Neural progenitor cell (in vitro differentiated cells): ENCODE measurements at regions not wholly inside any gene's neighbourhood (a gene's known extent, or its start where the extent isn't known, plus 50 kb on each side); places are given as distances from the start of the nearest gene placed in this dataset.
A peak's percentile ranks its signal among the peaks of the same experiment; 100 is the strongest.

Experiments used
- DNase-seq: peaks from one replicate; pipeline ENCODE4 v3.0.0-alpha.2; 2016; ENCODE audit warnings: low spot score
- H2AFZ ChIP-seq: fragments of 200-600 bp; sonication (generic); replicated peaks from 2 replicates; pipeline ENCODE4 v1.6.1; 2016; ENCODE audit warnings: antibody characterized with exemption
- H3F3A ChIP-seq: fragments of 200-600 bp; sonication (generic); 2 replicates; pipeline ENCODE4 v1.6.1; 2016; ENCODE audit warnings: antibody characterized with exemption, low read depth
- H3K27ac ChIP-seq: fragments of 200-600 bp; sonication (generic); 2 replicates; pipeline ENCODE4 v1.5.1; 2016; ENCODE audit warnings: mild to moderate bottlenecking
- H3K27me3 ChIP-seq: fragments of 200-600 bp; sonication (generic); 2 replicates; pipeline ENCODE4 v1.6.1; 2016; ENCODE audit warnings: mild to moderate bottlenecking, moderate library complexity
- H3K36me3 ChIP-seq: fragments of 200-600 bp; sonication (generic); 2 replicates; pipeline ENCODE4 v1.5.1; 2016
- H3K4me1 ChIP-seq: fragments of 200-600 bp; sonication (generic); 2 replicates; pipeline ENCODE4 v1.6.1; 2016; ENCODE audit warnings: mixed run types
- H3K4me2 ChIP-seq: fragments of 200-600 bp; sonication (generic); 2 replicates; pipeline ENCODE4 v1.6.1; 2016
- H3K4me3 ChIP-seq: fragments of 200-600 bp; sonication (generic); 2 replicates; pipeline ENCODE4 v1.5.1; 2016
- H3K79me2 ChIP-seq: fragments of 200-600 bp; sonication (generic); 2 replicates; pipeline ENCODE4 v1.6.1; 2016; ENCODE audit warnings: low read depth
- H3K9ac ChIP-seq: fragments of 200-600 bp; sonication (generic); 2 replicates; pipeline ENCODE4 v1.6.1; 2016
- H3K9me3 ChIP-seq: fragments of 200-600 bp; sonication (generic); 2 replicates; pipeline ENCODE4 v1.5.1; 2016; ENCODE audit warnings: low read depth
- H4K20me1 ChIP-seq: fragments of 200-600 bp; sonication (generic); 2 replicates; pipeline ENCODE4 v1.6.1; 2016; ENCODE audit warnings: low read depth
- H3K27ac Mint-ChIP-seq: 3 replicates; pipeline ENCODE4 v1.8.0; 2021; ENCODE audit warnings: mixed read lengths
- H3K27me3 Mint-ChIP-seq: 2 replicates; pipeline ENCODE4 v1.8.0; 2022; ENCODE audit warnings: low read depth, mild to moderate bottlenecking, inconsistent platforms, moderate library complexity, mixed read lengths; ENCODE audit not compliant: insufficient read depth
- H3K36me3 Mint-ChIP-seq: 3 replicates; pipeline ENCODE4 v1.8.0; 2021; ENCODE audit warnings: mixed read lengths
- H3K4me1 Mint-ChIP-seq: 3 replicates; pipeline ENCODE4 v1.8.0; 2021; ENCODE audit warnings: mixed read lengths
- H3K4me3 Mint-ChIP-seq: 3 replicates; pipeline ENCODE4 v1.8.0; 2021; ENCODE audit warnings: mild to moderate bottlenecking, moderate library complexity, mixed read lengths
- H3K9me3 Mint-ChIP-seq: 3 replicates; pipeline ENCODE4 v1.8.0; 2020; ENCODE audit warnings: mixed read lengths
- EZH2 ChIP-seq: fragments of 200-600 bp; sonication (generic); IDR thresholded peaks from 2 replicates; pipeline ENCODE4 v1.6.1; 2017; ENCODE audit warnings: antibody characterized with exemption, mild to moderate bottlenecking, moderate library complexity
- EZH2phosphoT487 ChIP-seq: fragments of 200-600 bp; sonication (generic); IDR thresholded peaks from 2 replicates; pipeline ENCODE4 v1.6.1; 2017; ENCODE audit warnings: antibody characterized with exemption
- TF ChIP-seq, protein P1 (sequence below): fragments of 200-600 bp; sonication (generic); IDR thresholded peaks from 2 replicates; pipeline ENCODE4 v1.5.1; 2017; ENCODE audit warnings: antibody characterized with exemption, mild to moderate bottlenecking

DNA sequence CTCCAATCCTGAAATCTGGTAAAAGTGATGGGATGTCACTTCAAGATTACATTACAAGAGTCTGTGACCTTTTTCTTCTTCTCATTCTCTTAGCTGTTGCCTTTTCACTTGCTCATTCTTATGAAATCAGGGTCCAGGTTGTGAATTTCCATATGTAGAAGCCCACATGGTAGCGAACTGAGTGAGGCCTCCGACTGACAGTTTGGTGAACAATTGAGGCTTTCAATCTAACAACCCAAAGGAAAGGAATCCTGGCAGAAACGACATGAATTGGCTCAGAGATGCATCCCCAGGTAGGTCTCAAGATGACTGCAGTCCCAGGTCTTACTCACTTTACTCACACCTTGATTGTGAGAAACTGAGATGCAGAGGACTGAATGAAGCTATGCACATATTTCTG, 203.4 kb upstream of the FAT4 start:
- Histone ChIP-seq H3K36me3 (no peaks in the 10 kb centered on the region), H3K79me2 (no peaks in the 10 kb centered on the region), H3F3A (no peaks in the 10 kb centered on the region), H3K4me1 (peaks cover 4% of the 10 kb centered on the region), H3K27me3 (no peaks in the 10 kb centered on the region), H3K9me3 (no peaks in the 10 kb centered on the region), H3K4me3 (no peak overlapping the region), H2AFZ (peak overlapping the region; percentile 9), H3K9ac (no peak overlapping the region), H3K4me2 (no peak overlapping the region), H3K27ac (no peak overlapping the region), H4K20me1 (no peaks in the 10 kb centered on the region)
- Mint-ChIP-seq H3K27ac (no peak overlapping the region), H3K4me3 (no peak overlapping the region), H3K9me3 (no peaks in the 10 kb centered on the region), H3K27me3 (no peaks in the 10 kb centered on the region), H3K4me1 (peaks cover 4% of the 10 kb centered on the region), H3K36me3 (no peaks in the 10 kb centered on the region)
- TF ChIP-seq, protein P1, sequence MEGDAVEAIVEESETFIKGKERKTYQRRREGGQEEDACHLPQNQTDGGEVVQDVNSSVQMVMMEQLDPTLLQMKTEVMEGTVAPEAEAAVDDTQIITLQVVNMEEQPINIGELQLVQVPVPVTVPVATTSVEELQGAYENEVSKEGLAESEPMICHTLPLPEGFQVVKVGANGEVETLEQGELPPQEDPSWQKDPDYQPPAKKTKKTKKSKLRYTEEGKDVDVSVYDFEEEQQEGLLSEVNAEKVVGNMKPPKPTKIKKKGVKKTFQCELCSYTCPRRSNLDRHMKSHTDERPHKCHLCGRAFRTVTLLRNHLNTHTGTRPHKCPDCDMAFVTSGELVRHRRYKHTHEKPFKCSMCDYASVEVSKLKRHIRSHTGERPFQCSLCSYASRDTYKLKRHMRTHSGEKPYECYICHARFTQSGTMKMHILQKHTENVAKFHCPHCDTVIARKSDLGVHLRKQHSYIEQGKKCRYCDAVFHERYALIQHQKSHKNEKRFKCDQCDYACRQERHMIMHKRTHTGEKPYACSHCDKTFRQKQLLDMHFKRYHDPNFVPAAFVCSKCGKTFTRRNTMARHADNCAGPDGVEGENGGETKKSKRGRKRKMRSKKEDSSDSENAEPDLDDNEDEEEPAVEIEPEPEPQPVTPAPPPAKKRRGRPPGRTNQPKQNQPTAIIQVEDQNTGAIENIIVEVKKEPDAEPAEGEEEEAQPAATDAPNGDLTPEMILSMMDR: no peak
- TF ChIP-seq EZH2 (no peak), EZH2phosphoT487 (no peak)
- DNase-seq: no peak

DNA sequence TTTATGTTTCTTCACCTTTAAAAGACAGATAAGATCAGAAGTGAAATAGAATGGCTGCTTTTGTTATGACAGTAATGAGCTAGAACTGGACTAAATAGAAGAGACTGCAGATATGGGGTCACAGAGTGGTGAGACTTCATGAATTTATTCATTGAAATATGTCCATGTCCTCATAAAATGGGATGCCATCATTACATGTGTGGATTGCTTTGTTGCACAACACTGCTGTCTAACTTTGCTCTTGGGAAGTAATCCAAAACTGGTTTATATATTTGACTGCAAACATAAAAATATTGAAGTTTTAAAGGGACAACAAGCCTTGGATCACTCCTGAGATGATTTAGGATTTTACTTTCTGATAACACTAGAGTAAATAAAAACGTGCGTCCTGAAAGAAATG, 209.2 kb upstream of the FAT4 start:
- H3K4me3 ChIP-seq: no peak overlapping the region
- H3K27me3 ChIP-seq: no peaks in the 10 kb centered on the region
- H3K9me3 ChIP-seq: no peaks in the 10 kb centered on the region
- H3K9ac ChIP-seq: no peak overlapping the region
- TF ChIP-seq, protein P1: no peak
- TF ChIP-seq EZH2phosphoT487 (no peak), EZH2 (no peak)
- Mint-ChIP-seq H3K36me3 (no peaks in the 10 kb centered on the region), H3K4me3 (no peak overlapping the region), H3K4me1 (peaks cover 8% of the 10 kb centered on the region), H3K27me3 (no peaks in the 10 kb centered on the region), H3K27ac (no peak overlapping the region), H3K9me3 (no peaks in the 10 kb centered on the region)
- no peak overlapping the region for H3K27ac ChIP-seq
- no peaks in the 10 kb centered on the region for H3K79me2 ChIP-seq
- no peaks in the 10 kb centered on the region for H3K36me3 ChIP-seq
- no peaks in the 10 kb centered on the region for H3F3A ChIP-seq
- H3K4me1 ChIP-seq: peaks cover 4% of the 10 kb centered on the region
- no peak for DNase-seq
- no peak overlapping the region for H3K4me2 ChIP-seq
- H4K20me1 ChIP-seq: no peaks in the 10 kb centered on the region
- no peak overlapping the region for H2AFZ ChIP-seq

DNA sequence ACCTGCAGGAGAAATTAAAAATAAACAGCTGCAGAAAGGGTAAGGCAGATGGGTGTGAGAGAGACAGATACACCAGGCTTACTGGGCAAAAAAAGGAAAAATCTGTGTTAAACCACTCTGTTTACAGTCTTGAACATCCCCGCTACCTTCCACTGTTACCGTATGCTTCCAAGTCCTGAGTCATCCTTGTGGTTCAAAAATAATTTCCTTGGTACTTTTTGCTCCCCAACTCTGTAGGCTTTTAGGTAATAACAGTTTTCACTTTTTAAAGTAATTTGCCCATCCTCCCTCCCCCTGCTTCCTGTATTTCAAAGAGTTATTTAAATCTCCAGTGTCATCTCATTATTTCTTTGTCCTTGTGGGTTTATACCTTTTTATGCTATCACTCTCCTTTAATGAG, 210.1 kb upstream of the FAT4 start:
- TF ChIP-seq EZH2phosphoT487: no peak
- no peak for TF ChIP-seq EZH2
- TF ChIP-seq, protein P1: no peak
- H3K9me3 Mint-ChIP-seq: no peaks in the 10 kb centered on the region
- Histone ChIP-seq H3K4me2 (no peak overlapping the region), H3K4me1 (peaks cover 4% of the 10 kb centered on the region), H2AFZ (peak overlapping the region; percentile 72), H3K27ac (no peak overlapping the region), H3K27me3 (no peaks in the 10 kb centered on the region), H4K20me1 (no peaks in the 10 kb centered on the region), H3K9ac (no peak overlapping the region), H3K79me2 (no peaks in the 10 kb centered on the region), H3K36me3 (no peaks in the 10 kb centered on the region), H3K4me3 (no peak overlapping the region), H3F3A (no peaks in the 10 kb centered on the region), H3K9me3 (no peaks in the 10 kb centered on the region)
- DNase-seq: no peak
- H3K27me3 Mint-ChIP-seq: no peaks in the 10 kb centered on the region
- H3K36me3 Mint-ChIP-seq: no peaks in the 10 kb centered on the region
- peaks cover 8% of the 10 kb centered on the region for H3K4me1 Mint-ChIP-seq
- H3K4me3 Mint-ChIP-seq: no peak overlapping the region
- H3K27ac Mint-ChIP-seq: peak overlapping the region; percentile 22
